Smooth muscle cell (in vitro differentiated cells): ENCODE measurements at regions not wholly inside any gene's neighbourhood (a gene's known extent, or its start where the extent isn't known, plus 50 kb on each side); places are given as distances from the start of the nearest gene placed in this dataset.

Experiments used
- DNase-seq: peaks from one replicate; lab custom pipeline; 2025; ENCODE audit not compliant: unreplicated experiment; lab: John Stamatoyannopoulos, UW
- H2AFZ ChIP-seq: fragments of 200-600 bp; sonication (generic); 2 replicates; pipeline ENCODE4 v1.6.0; 2016; ENCODE audit warnings: antibody characterized with exemption, low read depth, mild to moderate bottlenecking
- H3F3A ChIP-seq: fragments of 200-600 bp; sonication (generic); 2 replicates; pipeline ENCODE4 v1.6.0; 2017; ENCODE audit warnings: antibody characterized with exemption, low read depth
- H3K27ac ChIP-seq: fragments of 200-600 bp; sonication (generic); 2 replicates; pipeline ENCODE4 v1.5.1; 2016; ENCODE audit warnings: low read depth, mild to moderate bottlenecking
- H3K27me3 ChIP-seq: fragments of 200-600 bp; sonication (generic); 2 replicates; pipeline ENCODE4 v1.6.1; 2016; ENCODE audit warnings: low read depth, mild to moderate bottlenecking
- H3K36me3 ChIP-seq: fragments of 200-600 bp; sonication (generic); 2 replicates; pipeline ENCODE4 v1.5.1; 2016; ENCODE audit warnings: low read depth
- H3K4me1 ChIP-seq: fragments of 200-600 bp; sonication (generic); 2 replicates; pipeline ENCODE4 v1.5.1; 2016; ENCODE audit warnings: low read depth
- H3K4me2 ChIP-seq: fragments of 200-600 bp; sonication (generic); 2 replicates; pipeline ENCODE4 v1.6.0; 2016; ENCODE audit warnings: mild to moderate bottlenecking
- H3K4me3 ChIP-seq: fragments of 200-600 bp; sonication (generic); 2 replicates; pipeline ENCODE4 v1.5.1; 2016; ENCODE audit warnings: mild to moderate bottlenecking
- H3K79me2 ChIP-seq: fragments of 200-600 bp; sonication (generic); 2 replicates; pipeline ENCODE4 v1.6.0; 2016; ENCODE audit warnings: low read depth, mild to moderate bottlenecking
- H3K9ac ChIP-seq: fragments of 200-600 bp; sonication (generic); 2 replicates; pipeline ENCODE4 v1.6.0; 2016; ENCODE audit warnings: low read depth
- H3K9me3 ChIP-seq: fragments of 200-600 bp; sonication (generic); replicated peaks from 2 replicates; pipeline ENCODE4 v1.5.1; 2016; ENCODE audit warnings: low read depth
- H4K20me1 ChIP-seq: fragments of 200-600 bp; sonication (generic); 2 replicates; pipeline ENCODE4 v1.6.0; 2016; ENCODE audit warnings: low read depth
- CTCF ChIP-seq: fragments of 200-600 bp; sonication (generic); IDR thresholded peaks from 2 replicates; pipeline ENCODE4 v1.5.1; 2017; ENCODE audit warnings: borderline replicate concordance, mild to moderate bottlenecking, antibody characterized with exemption; ENCODE audit not compliant: insufficient read depth, poor library complexity, severe bottlenecking
- WGBS: methylation state at CpG from one replicate; pipeline ENCODE4 v1.1.7; 2016; ENCODE audit warnings: low lambda C conversion rate; 5-methylcytosine and 5-hydroxymethylcytosine counted together

- Histone ChIP-seq H3K4me1 (no peaks in the 10 kb centered on the region), H2AFZ (no peak overlapping the region), H3K9ac (no peak overlapping the region), H3K4me2 (no peak overlapping the region), H3K27me3 (no peaks in the 10 kb centered on the region), H3K9me3 (no peaks in the 10 kb centered on the region), H4K20me1 (no peaks in the 10 kb centered on the region), H3K79me2 (no peaks in the 10 kb centered on the region), H3F3A (no peaks in the 10 kb centered on the region), H3K4me3 (no peak overlapping the region), H3K36me3 (no peaks in the 10 kb centered on the region), H3K27ac (no peak overlapping the region)
- no peak for DNase-seq
- TF ChIP-seq CTCF: no peak
- 56% methylated on average over 4 of the region's 4 CpGs for WGBS
Observed at GRCh38 chr13:36530050-36530789, 97.9 kb downstream of the CCNA1 start.

- no peak for DNase-seq
- no peak overlapping the region for H2AFZ ChIP-seq
- no peak overlapping the region for H3K4me2 ChIP-seq
- no peaks in the 10 kb centered on the region for H3K4me1 ChIP-seq
- no peaks in the 10 kb centered on the region for H3F3A ChIP-seq
- H3K27ac ChIP-seq: no peak overlapping the region
- no peaks in the 10 kb centered on the region for H3K36me3 ChIP-seq
- WGBS: 94% methylated on average over 5 of the region's 5 CpGs
- no peaks in the 10 kb centered on the region for H4K20me1 ChIP-seq
- H3K9me3 ChIP-seq: no peaks in the 10 kb centered on the region
- no peak overlapping the region for H3K4me3 ChIP-seq
- H3K27me3 ChIP-seq: no peaks in the 10 kb centered on the region
- H3K79me2 ChIP-seq: no peaks in the 10 kb centered on the region
- H3K9ac ChIP-seq: no peak overlapping the region
- TF ChIP-seq CTCF: no peak
Observed at GRCh38 chr13:36530861-36531590, 98.7 kb downstream of the CCNA1 start.

GRCh38 chr13:36531746-36532486 lies 99.6 kb downstream of the CCNA1 start:
- H3K4me1 ChIP-seq: no peaks in the 10 kb centered on the region
- H3K4me2 ChIP-seq: no peak overlapping the region
- no peaks in the 10 kb centered on the region for H3F3A ChIP-seq
- no peaks in the 10 kb centered on the region for H3K9me3 ChIP-seq
- no peak overlapping the region for H2AFZ ChIP-seq
- no peaks in the 10 kb centered on the region for H3K36me3 ChIP-seq
- H3K4me3 ChIP-seq: no peak overlapping the region
- H3K27me3 ChIP-seq: no peaks in the 10 kb centered on the region
- H4K20me1 ChIP-seq: no peaks in the 10 kb centered on the region
- 77% methylated on average over 5 of the region's 5 CpGs for WGBS
- no peak overlapping the region for H3K27ac ChIP-seq
- no peak overlapping the region for H3K9ac ChIP-seq
- H3K79me2 ChIP-seq: no peaks in the 10 kb centered on the region
- TF ChIP-seq CTCF: no peak
- no peak for DNase-seq
